Chondrocyte (in vitro differentiated cells): ENCODE measurements at regions not wholly inside any gene's neighbourhood (a gene's known extent, or its start where the extent isn't known, plus 50 kb on each side); places are given as distances from the start of the nearest gene placed in this dataset.
"Not testable (repeated sequence)": the region's sequence is repeated elsewhere in the genome, so short reads cannot be mapped to it uniquely, and the experiment has no call there.

Source experiments
- DNase-seq: peaks from one replicate; pipeline ENCODE4 v3.0.0; 2021; ENCODE audit warnings: mixed read lengths, low spot score
- H3K27ac Mint-ChIP-seq: one replicate; pipeline ENCODE4 v1.8.0; 2021; ENCODE audit warnings: mild to moderate bottlenecking, moderate library complexity, mixed read lengths; ENCODE audit not compliant: unreplicated experiment
- H3K27me3 Mint-ChIP-seq: 2 replicates; pipeline ENCODE4 v1.8.0; 2021; ENCODE audit warnings: low read depth, mixed read lengths
- H3K36me3 Mint-ChIP-seq: 2 replicates; pipeline ENCODE4 v1.8.0; 2021; ENCODE audit warnings: low read depth, mixed read lengths
- H3K4me1 Mint-ChIP-seq: 2 replicates; pipeline ENCODE4 v1.8.0; 2021; ENCODE audit warnings: low read depth, mild to moderate bottlenecking, mixed read lengths
- H3K4me3 Mint-ChIP-seq: one replicate; pipeline ENCODE4 v1.8.0; 2021; ENCODE audit warnings: mild to moderate bottlenecking, moderate library complexity, mixed read lengths; ENCODE audit not compliant: unreplicated experiment
- H3K9me3 Mint-ChIP-seq: 2 replicates; pipeline ENCODE4 v1.8.0; 2021; ENCODE audit warnings: low read depth, mixed read lengths
- TF ChIP-seq, protein P1 (sequence below): fragments of 200-600 bp; sonication (generic); IDR thresholded peaks from 2 replicates; pipeline ENCODE4 v1.5.0; 2021; ENCODE audit warnings: antibody characterized with exemption, mild to moderate bottlenecking, moderate library complexity

DNA sequence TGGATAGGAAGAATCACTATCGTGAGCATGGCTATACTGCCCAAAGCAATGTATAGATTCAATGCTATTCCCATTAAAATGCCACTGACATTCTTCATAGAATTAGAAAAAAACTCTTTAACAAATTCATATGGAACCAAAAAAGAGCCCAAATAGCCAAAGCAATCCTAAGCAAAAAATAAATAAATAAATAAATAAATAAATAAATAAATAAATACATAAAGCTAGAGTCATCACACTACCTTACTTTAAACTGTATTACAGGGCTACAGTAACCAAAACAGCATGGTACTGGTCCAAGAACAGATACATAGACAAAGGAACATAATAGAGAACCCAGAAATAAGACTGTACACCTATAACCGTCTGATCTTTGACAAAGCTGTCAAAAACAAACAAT is 180.4 kb upstream of the CDKN2B start:
- DNase-seq, result no peak
- Mint-ChIP-seq H3K4me1 (peaks cover 3% of the 10 kb centered on the region), H3K27ac (no peak overlapping the region), H3K4me3 (no peak overlapping the region), H3K9me3 (peaks cover 16% of the 10 kb centered on the region), H3K36me3 (peaks cover 5% of the 10 kb centered on the region), H3K27me3 (peaks cover 11% of the 10 kb centered on the region)
- TF ChIP-seq, protein P1, sequence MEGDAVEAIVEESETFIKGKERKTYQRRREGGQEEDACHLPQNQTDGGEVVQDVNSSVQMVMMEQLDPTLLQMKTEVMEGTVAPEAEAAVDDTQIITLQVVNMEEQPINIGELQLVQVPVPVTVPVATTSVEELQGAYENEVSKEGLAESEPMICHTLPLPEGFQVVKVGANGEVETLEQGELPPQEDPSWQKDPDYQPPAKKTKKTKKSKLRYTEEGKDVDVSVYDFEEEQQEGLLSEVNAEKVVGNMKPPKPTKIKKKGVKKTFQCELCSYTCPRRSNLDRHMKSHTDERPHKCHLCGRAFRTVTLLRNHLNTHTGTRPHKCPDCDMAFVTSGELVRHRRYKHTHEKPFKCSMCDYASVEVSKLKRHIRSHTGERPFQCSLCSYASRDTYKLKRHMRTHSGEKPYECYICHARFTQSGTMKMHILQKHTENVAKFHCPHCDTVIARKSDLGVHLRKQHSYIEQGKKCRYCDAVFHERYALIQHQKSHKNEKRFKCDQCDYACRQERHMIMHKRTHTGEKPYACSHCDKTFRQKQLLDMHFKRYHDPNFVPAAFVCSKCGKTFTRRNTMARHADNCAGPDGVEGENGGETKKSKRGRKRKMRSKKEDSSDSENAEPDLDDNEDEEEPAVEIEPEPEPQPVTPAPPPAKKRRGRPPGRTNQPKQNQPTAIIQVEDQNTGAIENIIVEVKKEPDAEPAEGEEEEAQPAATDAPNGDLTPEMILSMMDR, result no peak

DNA sequence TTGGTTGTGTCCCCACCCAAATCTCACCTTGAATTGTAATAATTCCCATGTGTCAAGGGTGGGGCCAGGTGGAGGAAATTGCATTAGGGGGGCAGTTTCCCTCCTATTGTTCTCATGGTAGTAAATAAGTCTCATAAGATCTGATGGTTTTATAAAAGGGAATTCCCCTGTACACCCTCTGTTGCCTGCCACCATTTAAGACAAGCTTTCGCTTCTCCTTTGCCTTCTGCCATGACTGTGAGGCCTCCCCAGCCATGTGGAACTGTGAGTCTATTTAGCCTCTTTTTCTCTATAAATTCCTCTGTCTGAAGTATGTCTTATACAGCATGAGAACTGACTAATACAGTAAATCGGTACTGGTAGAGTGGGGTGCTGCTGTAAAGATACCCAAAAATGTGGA is 187.9 kb upstream of the CDKN2B start:
- not testable (repeated sequence) for H3K4me3 Mint-ChIP-seq, H3K36me3 Mint-ChIP-seq, DNase-seq, H3K27me3 Mint-ChIP-seq, H3K4me1 Mint-ChIP-seq, H3K9me3 Mint-ChIP-seq, H3K27ac Mint-ChIP-seq

DNA sequence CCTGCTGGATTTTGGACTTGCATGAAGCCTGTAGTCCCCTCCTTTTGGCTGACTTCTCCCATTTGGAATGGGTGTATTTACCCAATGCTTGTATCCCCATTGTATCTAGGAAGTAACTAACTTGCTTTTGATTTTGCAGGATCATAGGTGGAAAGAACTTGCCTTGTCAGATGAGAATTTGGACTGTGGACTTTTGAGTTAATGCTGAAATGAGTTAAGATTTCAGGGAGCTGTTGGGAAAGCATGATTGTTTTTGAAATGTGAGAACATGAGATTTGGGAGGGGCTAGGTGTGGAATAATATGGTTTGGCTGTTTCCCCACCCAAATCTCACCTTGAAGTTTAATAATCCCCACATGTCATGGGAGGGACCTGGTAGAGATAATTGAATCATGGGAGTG is 189.6 kb upstream of the CDKN2B start:
- Mint-ChIP-seq H3K27ac (no peak overlapping the region), H3K4me1 (peaks cover 3% of the 10 kb centered on the region), H3K27me3 (peaks cover 1% of the 10 kb centered on the region), H3K9me3 (no peaks in the 10 kb centered on the region), H3K4me3 (no peak overlapping the region), H3K36me3 (no peaks in the 10 kb centered on the region)
- no peak for DNase-seq
- TF ChIP-seq, protein P1, result no peak

DNA sequence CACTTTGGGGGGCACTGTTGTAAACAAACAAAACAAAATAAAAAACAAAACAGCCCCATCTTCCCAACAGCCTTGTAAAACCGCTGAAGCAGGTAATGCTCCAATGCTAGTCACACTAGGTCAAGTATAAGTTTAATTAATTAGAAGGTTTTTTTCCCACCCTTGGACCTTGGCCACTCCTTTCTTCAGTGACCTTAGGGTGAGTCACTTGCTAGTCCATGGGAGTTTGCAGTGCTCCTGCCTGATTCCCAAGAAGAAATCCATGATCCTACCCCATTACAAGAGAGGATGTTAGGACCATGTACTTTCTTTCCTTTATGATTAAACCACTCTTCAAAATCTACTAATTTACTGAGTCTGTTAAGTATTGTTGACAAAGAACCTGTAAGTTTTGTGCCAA is 192.2 kb upstream of the CDKN2B start:
- H3K9me3 Mint-ChIP-seq, result no peaks in the 10 kb centered on the region
- peaks cover 6% of the 10 kb centered on the region for H3K4me1 Mint-ChIP-seq
- TF ChIP-seq, protein P1, result no peak

GRCh38 chr9:22203371-22204138 is 194.4 kb upstream of the CDKN2B start:
- peaks cover 10% of the 10 kb centered on the region for H3K4me1 Mint-ChIP-seq
- H3K9me3 Mint-ChIP-seq, result no peaks in the 10 kb centered on the region
- no peaks in the 10 kb centered on the region for H3K27me3 Mint-ChIP-seq
- DNase-seq, result no peak
- no peaks in the 10 kb centered on the region for H3K36me3 Mint-ChIP-seq
- no peak overlapping the region for H3K27ac Mint-ChIP-seq
- H3K4me3 Mint-ChIP-seq, result no peak overlapping the region
- TF ChIP-seq, protein P1, result no peak

More for the DNA sequence above, 192.2 kb upstream of the CDKN2B start:
- Mint-ChIP-seq H3K36me3 (no peaks in the 10 kb centered on the region), H3K27me3 (no peaks in the 10 kb centered on the region), H3K27ac (no peak overlapping the region), H3K4me3 (no peak overlapping the region)
- no peak for DNase-seq

DNA sequence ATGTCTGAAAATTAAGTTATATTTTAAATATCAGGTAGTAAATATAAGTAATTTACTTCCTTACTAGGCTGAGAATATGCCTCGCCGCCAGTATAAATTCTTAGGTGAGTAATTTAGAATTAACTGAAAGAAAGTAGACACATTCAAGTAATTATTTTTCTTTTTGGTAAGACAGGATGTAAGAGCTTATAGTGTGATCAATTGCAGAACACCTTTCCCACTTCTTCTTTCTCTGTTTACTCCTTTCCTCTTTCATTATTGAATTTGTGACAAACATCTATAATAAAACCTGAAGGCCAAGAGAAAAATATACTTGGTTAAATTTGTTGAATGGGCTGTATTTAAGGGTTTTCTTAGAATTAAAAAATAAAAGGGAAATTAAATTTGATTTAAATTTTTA is 195.1 kb upstream of the CDKN2B start:
- no peak for DNase-seq
- TF ChIP-seq, protein P1, result no peak
- Mint-ChIP-seq H3K4me3 (no peak overlapping the region), H3K27me3 (no peaks in the 10 kb centered on the region), H3K9me3 (no peaks in the 10 kb centered on the region), H3K27ac (no peak overlapping the region), H3K4me1 (peaks cover 17% of the 10 kb centered on the region), H3K36me3 (no peaks in the 10 kb centered on the region)
